HG03135 (cell line): ENCODE measurements at regions not wholly inside any gene's neighbourhood (a gene's known extent, or its start where the extent isn't known, plus 50 kb on each side); places are given as distances from the start of the nearest gene placed in this dataset.
"Not testable (repeated sequence)": the region's sequence is repeated elsewhere in the genome, so short reads cannot be mapped to it uniquely, and the experiment has no call there.

Experiments
- ATAC-seq: cut with Tn5 transposase; IDR thresholded peaks from one replicate; pipeline ENCODE4 v1.9.1; 2021; ENCODE audit warnings: mild to moderate bottlenecking, moderate library complexity; ENCODE audit not compliant: unreplicated experiment

GRCh38 chr3:153369561-153370374, 207.7 kb downstream of the RAP2B start:
- no peak for ATAC-seq

DNA sequence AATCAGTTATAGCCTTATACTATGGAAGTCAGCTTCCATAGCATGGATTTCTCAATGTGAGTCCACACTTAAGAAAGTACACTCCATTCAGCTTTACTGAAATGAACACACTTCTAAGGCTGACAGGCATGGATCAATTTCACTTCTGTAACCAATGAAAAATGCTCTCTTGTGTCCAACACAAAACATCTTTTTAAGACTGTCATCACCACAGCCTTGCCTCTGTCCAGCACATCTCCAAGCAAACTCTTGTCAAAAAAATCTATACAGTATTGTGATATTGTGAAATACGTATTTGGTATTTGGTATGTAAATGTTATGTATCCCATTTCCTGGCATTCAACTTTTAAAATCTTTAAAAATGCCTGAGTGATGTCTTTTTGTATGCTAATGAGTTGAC, 208.7 kb downstream of the RAP2B start:
- ATAC-seq: no peak

DNA sequence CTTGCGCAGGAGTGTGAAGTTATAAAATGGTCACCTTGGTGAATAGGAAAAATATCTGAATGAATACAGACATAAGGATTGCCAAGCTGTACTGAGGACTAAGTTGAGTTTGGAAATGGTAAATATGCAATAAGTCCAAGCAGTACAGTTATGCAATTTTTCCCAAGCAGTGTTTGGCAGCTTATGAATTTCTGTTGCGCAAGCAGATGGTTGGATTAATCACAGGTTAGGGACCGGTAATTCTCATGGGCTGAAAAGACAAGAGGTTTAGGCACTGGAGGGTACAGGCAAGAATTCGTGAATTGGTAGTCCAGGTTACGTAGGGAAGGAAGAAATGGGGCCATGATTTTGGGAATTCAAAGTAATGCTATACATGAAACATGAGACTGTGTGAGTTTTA, 210.3 kb downstream of the RAP2B start:
- ATAC-seq: no peak

DNA sequence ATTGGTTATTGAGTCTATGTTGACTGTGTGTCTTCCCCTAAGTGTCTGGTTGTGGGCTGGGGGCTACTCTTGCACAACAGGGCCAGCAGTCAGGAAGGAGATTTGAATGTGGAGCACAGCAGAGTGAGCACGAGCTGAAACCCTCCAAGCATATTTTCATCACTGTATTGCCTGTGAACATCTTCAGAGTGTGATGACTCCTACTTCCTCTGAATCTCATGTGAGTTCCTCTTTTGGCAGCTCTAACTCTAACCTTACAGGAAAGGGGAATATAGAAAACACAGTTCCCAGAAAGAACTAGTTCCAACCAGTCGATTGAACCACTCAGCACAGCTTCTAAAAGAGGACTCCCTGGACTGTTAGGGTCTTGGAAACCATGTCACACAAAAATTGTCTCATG, 211.6 kb downstream of the RAP2B start:
- ATAC-seq: no peak

- ATAC-seq: not testable (repeated sequence)
These were observed 216.3 kb downstream of the RAP2B start for GRCh38 chr3:153378366-153378765.

DNA sequence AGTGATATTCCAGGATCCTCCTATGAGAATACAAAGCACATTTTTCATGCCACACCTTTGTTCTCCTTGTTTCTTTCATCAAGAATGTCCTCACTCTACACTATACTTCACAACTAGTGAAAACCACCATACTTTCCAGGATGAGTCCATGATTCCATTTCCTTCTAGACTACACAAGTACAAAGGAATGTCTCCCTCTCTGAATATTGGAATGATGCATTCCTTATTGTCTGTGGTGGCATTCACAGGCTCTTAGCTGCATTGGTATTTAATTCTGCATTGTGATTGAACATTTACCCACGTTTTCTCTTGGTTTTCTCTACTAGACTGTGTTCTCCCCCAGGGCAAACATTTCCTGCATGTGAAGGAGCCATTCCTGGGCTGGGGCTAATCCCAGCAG, 217.5 kb downstream of the RAP2B start:
- ATAC-seq: no peak

- no peak for ATAC-seq
These were observed 223.3 kb downstream of the RAP2B start for GRCh38 chr3:153385343-153385742.

DNA sequence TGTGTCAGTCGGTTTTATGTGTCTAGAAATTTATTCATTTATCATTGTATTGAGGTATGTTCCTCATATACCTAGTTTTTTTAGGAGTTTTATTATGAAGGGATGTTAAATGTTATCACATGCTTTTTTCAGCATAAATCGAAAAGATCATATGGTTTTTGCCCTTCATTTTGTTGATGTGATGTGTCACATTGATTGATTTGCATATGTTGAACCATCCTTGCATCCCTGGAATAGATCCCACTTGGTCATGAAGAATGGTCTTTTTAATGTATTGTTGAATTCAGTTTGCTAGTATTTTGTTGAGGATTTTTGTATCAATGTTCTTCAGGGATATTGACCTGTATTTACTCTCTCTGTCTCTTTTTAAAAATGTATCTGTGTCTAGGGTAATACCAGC, 230.3 kb downstream of the RAP2B start:
- ATAC-seq: no peak

- ATAC-seq: no peak
These were observed 232.0 kb downstream of the RAP2B start for GRCh38 chr3:153394017-153394416.

DNA sequence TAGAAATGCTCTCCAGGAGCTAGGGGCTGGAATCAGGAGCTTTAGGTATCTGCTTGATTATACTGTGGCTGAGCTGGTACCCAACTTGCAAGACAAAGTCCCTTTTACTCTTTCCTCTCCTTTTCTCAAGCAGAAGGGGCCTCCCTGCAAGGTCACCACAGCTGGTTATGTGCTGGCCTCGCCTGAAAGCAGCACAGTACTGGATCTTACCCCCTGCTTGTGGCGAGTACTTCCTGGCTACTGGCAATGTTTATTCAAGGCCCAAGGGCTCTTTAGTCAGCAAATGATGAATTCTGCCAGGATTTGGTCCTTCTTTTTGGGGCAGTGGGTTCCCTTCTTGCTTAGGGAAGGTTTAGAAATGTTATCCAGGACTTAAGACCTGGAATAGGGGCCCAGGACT, 234.6 kb downstream of the RAP2B start:
- ATAC-seq: no peak

DNA sequence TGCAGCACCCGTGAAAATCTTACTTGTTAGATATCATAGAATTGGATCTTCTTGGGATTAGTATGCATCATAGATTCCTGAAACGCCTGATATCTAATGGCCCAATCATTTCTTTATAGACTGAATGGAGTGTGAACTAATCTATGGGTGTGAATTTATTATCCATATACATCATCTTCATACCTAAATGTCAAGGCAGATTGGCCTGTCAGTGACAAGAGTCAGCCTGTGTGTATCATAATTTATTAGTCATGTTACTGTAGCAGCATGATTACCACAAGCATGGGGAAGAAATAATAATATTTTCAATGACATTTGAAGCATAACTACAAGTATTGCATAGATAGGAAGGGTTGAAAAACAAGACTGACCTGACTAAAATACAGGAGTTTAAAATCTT, 235.8 kb downstream of the RAP2B start:
- ATAC-seq: no peak

GRCh38 chr3:153399636-153400035, 237.6 kb downstream of the RAP2B start:
- ATAC-seq: peak; percentile 71

- no peak for ATAC-seq
These were observed 238.6 kb downstream of the RAP2B start for GRCh38 chr3:153400641-153401040.

DNA sequence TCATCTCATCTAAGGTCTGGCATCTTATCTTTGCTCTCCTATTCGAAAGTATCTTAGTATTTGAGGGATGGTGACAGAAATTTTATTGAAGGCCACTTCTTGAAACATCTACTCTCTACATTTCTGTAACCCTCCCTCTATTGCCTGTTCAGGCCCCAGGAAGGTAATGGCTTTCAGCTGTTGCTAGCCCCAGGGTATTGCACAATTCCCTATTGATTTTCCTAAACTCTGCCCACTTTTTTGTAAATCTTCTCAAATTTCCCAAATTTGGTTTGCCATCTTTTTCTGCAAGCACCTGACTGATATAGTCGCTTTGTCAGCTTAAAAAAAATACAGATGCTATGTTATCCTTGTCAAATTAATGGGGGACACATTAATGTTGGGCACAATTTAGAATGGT, 242.1 kb downstream of the RAP2B start:
- no peak for ATAC-seq

- ATAC-seq: not testable (repeated sequence)
These were observed 243.3 kb downstream of the RAP2B start for GRCh38 chr3:153405320-153405719.

GRCh38 chr3:153410517-153410916, 248.5 kb downstream of the RAP2B start:
- ATAC-seq: no peak

DNA sequence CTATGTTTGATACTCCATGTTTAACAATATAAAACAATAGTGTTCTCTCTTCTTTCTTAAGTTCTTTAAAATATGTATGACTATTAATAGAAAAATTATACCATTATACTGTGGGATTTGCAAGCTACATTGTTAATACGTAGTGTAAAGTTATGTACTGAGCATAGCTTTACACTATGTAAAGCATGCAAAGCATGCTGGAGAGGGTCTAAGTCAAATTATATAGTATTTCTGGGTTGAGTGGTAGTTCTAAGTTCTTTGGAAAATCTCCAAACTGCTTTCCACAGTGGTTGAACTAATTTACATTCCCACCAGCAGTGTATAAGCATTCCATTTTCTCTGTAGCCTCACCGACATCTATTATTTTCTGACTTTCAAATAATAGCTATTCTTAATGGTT, 253.0 kb downstream of the RAP2B start:
- ATAC-seq: no peak

- no peak for ATAC-seq
These were observed 260.3 kb downstream of the RAP2B start for GRCh38 chr3:153422314-153422713.

DNA sequence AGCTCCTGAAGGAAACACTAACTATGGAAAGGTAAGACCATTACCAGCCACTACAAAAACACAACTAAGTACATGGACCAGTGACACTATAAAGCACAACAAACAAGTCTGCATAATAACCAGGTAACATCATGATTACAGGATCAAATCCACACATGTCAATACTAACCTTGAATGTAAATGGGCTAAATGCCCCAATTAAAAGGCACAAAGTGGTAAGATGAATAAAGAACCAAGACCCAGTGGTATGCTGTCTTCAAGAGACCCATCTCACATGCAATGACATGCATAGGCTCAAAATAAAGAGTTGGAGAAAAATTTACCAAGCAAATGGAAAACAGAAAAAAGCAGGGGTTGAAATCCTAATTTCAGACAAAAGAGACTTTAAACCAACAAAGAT, 261.8 kb downstream of the RAP2B start:
- ATAC-seq: not testable (repeated sequence)

GRCh38 chr3:153426344-153426743, 264.3 kb downstream of the RAP2B start:
- no peak for ATAC-seq

DNA sequence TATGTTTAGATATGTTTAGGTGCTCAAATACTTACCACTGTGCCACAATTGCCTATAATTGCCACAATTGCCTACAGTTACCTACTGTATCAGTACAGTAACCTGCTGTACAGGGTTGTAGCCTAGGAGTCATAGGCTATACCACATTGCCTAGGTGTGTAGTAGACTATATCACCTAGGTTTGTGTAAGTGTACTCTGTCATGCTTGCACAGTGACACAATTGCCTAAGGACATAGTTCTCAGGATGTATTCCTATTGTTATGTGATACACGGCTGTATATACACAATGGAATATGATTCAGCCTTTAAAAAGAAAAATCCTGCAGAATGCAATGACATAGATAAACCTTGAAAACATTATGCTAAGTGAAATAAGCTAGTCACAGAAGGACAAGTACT, 264.8 kb downstream of the RAP2B start:
- ATAC-seq: no peak

DNA sequence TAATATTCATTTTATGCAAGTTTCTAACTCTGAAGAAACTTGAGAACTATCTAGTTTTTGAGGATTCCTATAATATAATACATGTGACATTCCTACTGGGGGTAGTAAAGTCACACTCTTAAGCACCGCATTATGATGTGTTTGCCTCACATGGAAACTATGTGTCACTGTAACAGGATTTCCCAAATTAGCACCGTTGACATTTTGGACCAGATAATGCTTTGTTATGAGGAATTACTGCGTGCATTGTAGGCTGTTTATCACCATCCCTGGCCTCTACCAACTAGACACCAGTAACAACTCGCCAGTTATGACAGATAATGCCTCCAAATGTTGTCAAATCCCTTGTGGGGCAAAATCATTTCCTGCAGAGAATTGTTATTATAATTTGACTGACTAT, 267.8 kb downstream of the RAP2B start:
- no peak for ATAC-seq

DNA sequence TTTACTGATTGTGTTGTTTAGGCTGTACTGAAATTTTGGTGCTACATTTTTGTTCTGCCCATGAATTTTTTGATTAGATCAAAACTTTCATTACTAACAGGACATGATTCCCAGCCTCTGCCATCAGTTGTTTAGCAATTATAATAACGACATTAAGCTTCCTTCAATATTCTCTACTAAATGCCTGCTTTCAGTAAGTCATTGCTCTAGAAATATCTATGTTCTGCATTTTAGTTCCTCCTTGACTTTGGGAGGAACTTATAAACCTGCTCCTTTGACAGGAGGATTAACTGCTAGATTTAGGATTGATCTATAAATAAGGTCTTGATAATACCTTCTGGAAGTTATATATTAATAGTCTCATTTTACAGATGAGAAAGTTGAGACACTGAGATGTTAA, 269.1 kb downstream of the RAP2B start:
- no peak for ATAC-seq
